Lung (tissue), 11 donors: ENCODE measurements at regions not wholly inside any gene's neighbourhood (a gene's known extent, or its start where the extent isn't known, plus 50 kb on each side); places are given as distances from the start of the nearest gene placed in this dataset.

Experiments used
- ATAC-seq: fragments of 200-7000 bp; cut with Tn5 transposase; one replicate; pipeline ENCODE4 v1.9.1; 2020; ENCODE audit warnings: moderate number of reproducible peaks; ENCODE audit not compliant: insufficient read depth, low FRiP score
- DNase-seq, 3 donors: peaks; one replicate each; pipeline ENCODE4 v3.0.0-alpha.2; 2013 to 2017
- H3K27ac ChIP-seq, 2 donors: one replicate each; pipeline ENCODE4 v1.5.1; 2013; ENCODE audit warnings: mild to moderate bottlenecking in 2 of 2, moderate library complexity in 2 of 2, control low read depth in 1 of 2, inconsistent platforms in 1 of 2, low read depth in 1 of 2, low read length in 1 of 2
- H3K27me3 ChIP-seq, 3 donors: one replicate each; pipeline ENCODE4 v1.5.1; 2013; ENCODE audit warnings: low read length in 2 of 3; ENCODE audit not compliant: control insufficient read depth in 3 of 3, insufficient read depth in 3 of 3
- H3K36me3 ChIP-seq, 4 donors: one replicate each; pipeline ENCODE4 v1.5.1; 2013; ENCODE audit warnings: low read length in 4 of 4, mild to moderate bottlenecking in 1 of 4, moderate library complexity in 1 of 4; ENCODE audit not compliant: control insufficient read depth in 4 of 4, insufficient read depth in 4 of 4
- H3K4me1 ChIP-seq, 5 donors: one replicate each; pipeline ENCODE4 v1.5.1; 2013; ENCODE audit warnings: low read length in 5 of 5, mild to moderate bottlenecking in 2 of 5, moderate library complexity in 1 of 5; ENCODE audit not compliant: control insufficient read depth in 5 of 5, insufficient read depth in 5 of 5
- H3K4me3 ChIP-seq: one replicate; pipeline ENCODE4 v1.5.1; 2013; ENCODE audit warnings: mild to moderate bottlenecking, control low read depth, moderate library complexity
- H3K9ac ChIP-seq, 2 donors: one replicate each; pipeline ENCODE4 v1.5.1; 2013; ENCODE audit warnings: low read length in 2 of 2, control low read depth in 1 of 2; ENCODE audit not compliant: insufficient read depth in 1 of 2
- H3K9me3 ChIP-seq, 4 donors: one replicate each; pipeline ENCODE4 v1.5.1; 2013; ENCODE audit warnings: low read length in 3 of 4, mild to moderate bottlenecking in 1 of 4, moderate library complexity in 1 of 4; ENCODE audit not compliant: control insufficient read depth in 4 of 4, insufficient read depth in 3 of 4
- WGBS, 2 donors: extraction: QIAGEN DNeasy Blood & Tissue Kit; methylation state at CpG; one replicate each; pipeline ENCODE4 v1.1.7; 2013; 5-methylcytosine and 5-hydroxymethylcytosine counted together
- TF ChIP-seq, protein P1 (sequence below): IDR thresholded peaks from 2 replicates; pipeline ENCODE4 v1.5.1; 2012; ENCODE audit warnings: mild to moderate bottlenecking; ENCODE audit errors: control extremely low read depth, extremely low read depth
- donor health status: control.
- donor health status: control.
- donor health status: Bipolar disorder and iron deficiency.
- donor health status: healthy.
- donor health status: DM: yes; HTN: yes; CAD: no.

DNA sequence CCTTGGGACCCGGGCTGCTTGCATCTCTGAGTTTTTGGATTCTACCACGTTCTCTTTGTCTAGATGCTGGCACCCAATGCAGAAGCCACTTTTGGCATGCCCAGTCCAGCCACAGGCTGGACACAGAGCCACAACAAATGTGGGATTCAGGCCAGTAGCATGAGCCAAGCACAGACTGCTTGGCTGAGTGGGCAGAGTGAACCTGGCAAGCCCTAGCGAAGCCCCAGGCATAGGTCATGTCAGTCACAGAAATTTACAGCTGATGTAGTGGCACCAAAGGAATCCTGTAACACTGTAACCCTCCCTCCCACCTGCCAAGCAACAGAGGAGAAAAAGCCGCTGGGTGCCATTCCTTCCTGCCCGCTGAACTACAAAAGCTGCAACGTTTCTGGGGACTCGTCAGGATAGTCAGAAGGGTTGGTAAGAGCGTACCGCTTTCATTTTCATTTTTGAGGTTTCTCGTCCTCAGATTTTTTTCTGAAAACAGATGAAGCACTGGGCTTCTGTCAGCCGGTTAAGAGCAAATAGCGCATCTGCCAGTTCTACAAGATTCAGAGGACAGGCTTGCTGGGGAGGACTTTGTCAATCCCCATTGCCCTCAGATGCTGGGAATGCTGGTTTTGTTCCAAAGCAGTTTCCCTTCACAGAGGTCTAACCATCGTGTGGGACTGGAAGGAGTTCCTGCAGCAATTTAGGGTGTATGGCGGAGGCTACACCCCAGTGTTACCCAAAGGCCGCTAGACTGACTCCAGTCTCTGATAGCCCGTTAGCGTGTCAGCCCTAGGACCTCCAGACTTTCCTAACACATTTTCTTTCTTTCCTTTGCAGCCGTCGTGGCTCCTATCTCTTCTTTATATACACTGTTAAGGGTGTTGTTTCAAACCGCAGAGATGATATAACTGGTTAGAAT is 399.0 kb downstream of the HTR1A start:
- TF ChIP-seq, protein P1, sequence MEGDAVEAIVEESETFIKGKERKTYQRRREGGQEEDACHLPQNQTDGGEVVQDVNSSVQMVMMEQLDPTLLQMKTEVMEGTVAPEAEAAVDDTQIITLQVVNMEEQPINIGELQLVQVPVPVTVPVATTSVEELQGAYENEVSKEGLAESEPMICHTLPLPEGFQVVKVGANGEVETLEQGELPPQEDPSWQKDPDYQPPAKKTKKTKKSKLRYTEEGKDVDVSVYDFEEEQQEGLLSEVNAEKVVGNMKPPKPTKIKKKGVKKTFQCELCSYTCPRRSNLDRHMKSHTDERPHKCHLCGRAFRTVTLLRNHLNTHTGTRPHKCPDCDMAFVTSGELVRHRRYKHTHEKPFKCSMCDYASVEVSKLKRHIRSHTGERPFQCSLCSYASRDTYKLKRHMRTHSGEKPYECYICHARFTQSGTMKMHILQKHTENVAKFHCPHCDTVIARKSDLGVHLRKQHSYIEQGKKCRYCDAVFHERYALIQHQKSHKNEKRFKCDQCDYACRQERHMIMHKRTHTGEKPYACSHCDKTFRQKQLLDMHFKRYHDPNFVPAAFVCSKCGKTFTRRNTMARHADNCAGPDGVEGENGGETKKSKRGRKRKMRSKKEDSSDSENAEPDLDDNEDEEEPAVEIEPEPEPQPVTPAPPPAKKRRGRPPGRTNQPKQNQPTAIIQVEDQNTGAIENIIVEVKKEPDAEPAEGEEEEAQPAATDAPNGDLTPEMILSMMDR = no peak
- DNase-seq = no peak
- WGBS, 2 donors = 91 to 92% methylated on average over 20 of the region's 20 CpGs
- H3K27me3 ChIP-seq = no peaks in the 10 kb centered on the region
- H3K4me3 ChIP-seq = no peak overlapping the region
- no peak overlapping the region for H3K27ac ChIP-seq
- H3K36me3 ChIP-seq = no peaks in the 10 kb centered on the region
- no peak for ATAC-seq
- no peak overlapping the region for H3K9ac ChIP-seq
- no peaks in the 10 kb centered on the region for H3K4me1 ChIP-seq
- peaks cover 0 to 12% (median 7%) of the 10 kb centered on the region in 4 donors for H3K9me3 ChIP-seq

DNA sequence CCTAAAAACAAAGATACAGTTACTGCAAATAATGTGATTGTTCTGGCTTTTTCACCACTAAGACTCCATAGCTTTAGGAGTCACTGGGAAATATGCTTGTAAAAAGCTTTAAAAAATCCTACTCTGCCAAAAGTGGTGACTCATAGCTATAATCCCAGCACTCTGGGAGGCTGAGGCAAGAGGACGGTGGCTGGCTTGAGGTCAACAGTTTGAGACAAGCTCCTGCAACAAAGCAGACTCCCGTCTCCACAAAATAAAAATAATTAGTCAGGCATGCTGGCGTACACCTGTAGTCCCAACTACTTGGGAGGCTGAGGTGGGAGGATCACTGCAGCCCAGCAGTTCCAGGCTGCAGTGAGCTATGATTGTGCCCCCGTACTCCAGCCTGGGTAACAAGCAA is 406.4 kb downstream of the HTR1A start:
- H3K36me3 ChIP-seq = no peaks in the 10 kb centered on the region
- H3K27ac ChIP-seq = no peak overlapping the region
- no peak overlapping the region for H3K9ac ChIP-seq
- no peaks in the 10 kb centered on the region for H3K9me3 ChIP-seq
- H3K4me3 ChIP-seq = no peak overlapping the region
- no peaks in the 10 kb centered on the region for H3K27me3 ChIP-seq
- TF ChIP-seq, protein P1 = no peak
- ATAC-seq (no peak), DNase-seq (no peak)
- H3K4me1 ChIP-seq = no peaks in the 10 kb centered on the region
- 70 to 87% methylated on average over 4 of the region's 4 CpGs for WGBS, 2 donors

DNA sequence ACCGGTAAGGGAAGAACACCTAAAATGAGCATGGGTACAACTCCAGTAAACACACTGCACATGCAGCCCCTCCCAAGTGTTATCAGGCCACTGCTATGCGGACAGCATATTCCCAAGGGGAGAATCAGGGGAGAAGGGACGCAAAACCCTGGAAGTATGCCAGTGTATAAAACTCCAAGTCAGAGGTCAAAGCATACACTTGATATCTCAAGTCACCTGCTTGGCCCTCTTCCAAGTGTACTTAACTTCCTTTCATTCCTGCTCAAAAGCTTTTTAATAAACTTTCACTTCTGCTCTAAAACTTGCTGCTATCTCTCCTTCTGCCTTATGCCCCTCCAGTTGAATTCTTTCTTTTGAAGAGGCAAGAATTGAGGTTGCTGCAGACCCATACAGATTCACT is 408.1 kb downstream of the HTR1A start:
- Histone ChIP-seq H3K9me3 (no peaks in the 10 kb centered on the region), H3K27ac (no peak overlapping the region), H3K27me3 (no peaks in the 10 kb centered on the region), H3K4me3 (no peak overlapping the region), H3K36me3 (no peaks in the 10 kb centered on the region), H3K9ac (no peak overlapping the region), H3K4me1 (no peaks in the 10 kb centered on the region)
- 38 to 62% methylated on average over 3 of the region's 3 CpGs for WGBS, 2 donors
- TF ChIP-seq, protein P1 = no peak
- DNase-seq (peak; percentile 22 to 72 (median 41)), ATAC-seq (no peak)

DNA sequence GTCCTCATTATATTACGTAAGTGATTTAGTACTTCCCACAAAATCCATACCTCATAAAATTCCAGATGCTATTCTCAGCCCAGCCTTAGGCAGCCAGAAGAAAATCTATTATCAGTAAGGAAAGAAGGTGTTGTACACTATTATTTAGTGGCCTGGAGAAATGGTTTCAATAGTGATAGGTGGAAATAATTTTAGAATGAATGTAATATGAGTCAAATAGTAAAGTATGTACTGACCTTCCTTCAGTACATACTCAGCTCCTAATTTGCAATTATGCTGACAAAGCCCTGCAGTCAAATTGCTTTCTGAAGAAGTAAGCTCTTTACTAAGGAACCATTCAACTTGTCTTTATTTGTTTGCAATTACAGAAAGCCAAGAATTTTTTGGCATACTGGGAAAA is 409.2 kb downstream of the HTR1A start:
- H3K27ac ChIP-seq = no peak overlapping the region
- 92 to 94% methylated on average over 1 of the region's 1 CpG for WGBS, 2 donors
- ATAC-seq = no peak
- H3K9ac ChIP-seq = no peak overlapping the region
- TF ChIP-seq, protein P1 = no peak
- H3K9me3 ChIP-seq = no peaks in the 10 kb centered on the region
- H3K27me3 ChIP-seq = no peaks in the 10 kb centered on the region
- no peaks in the 10 kb centered on the region for H3K36me3 ChIP-seq
- no peak for DNase-seq
- H3K4me3 ChIP-seq = no peak overlapping the region
- no peaks in the 10 kb centered on the region for H3K4me1 ChIP-seq
